HG02798 (cell line): ENCODE measurements at regions not wholly inside any gene's neighbourhood (a gene's known extent, or its start where the extent isn't known, plus 50 kb on each side); places are given as distances from the start of the nearest gene placed in this dataset.

ENCODE experiments used
- ATAC-seq: cut with Tn5 transposase; IDR thresholded peaks from one replicate; pipeline ENCODE4 v1.9.1; 2021; ENCODE audit warnings: mild to moderate bottlenecking; ENCODE audit not compliant: unreplicated experiment, poor library complexity

DNA sequence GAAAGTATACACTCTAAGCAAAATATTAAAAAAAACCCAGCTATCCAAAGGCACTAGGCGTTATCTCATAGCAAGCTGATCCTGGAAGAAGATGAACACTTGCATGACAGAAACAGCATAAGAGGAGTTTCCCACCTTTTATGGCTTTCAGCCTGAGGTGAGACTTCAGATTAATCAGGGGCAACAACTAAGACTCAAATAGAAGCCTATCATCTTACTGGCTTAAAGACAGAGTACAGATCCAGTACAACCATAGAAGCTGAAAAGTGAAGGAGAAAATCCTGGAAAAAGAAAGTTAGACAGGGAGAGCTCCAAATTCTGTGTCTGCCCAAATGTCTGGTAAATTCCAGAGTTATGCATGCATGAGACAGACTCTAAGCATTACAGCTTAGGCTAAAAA is 360.8 kb upstream of the KCNN2 start:
- ATAC-seq: no peak

DNA sequence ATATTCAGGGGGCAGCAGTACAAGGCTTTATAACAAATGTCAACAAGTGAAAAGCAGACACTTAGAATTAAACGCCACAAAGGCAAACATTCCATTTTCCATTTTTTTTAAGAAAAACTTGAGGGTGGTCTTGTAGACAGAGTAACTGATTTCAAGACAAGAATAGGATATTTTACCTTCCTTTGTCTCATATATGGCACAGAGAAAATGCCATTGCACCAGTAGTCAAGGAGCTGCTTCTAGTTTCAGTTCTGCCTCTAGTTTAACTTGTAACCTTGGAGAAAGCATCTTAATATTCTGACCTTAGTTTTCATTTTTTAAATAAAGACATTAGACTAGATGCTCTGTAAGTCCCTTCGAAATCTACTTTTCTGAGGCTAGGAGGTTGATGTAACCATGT is 355.3 kb upstream of the KCNN2 start:
- ATAC-seq: no peak

DNA sequence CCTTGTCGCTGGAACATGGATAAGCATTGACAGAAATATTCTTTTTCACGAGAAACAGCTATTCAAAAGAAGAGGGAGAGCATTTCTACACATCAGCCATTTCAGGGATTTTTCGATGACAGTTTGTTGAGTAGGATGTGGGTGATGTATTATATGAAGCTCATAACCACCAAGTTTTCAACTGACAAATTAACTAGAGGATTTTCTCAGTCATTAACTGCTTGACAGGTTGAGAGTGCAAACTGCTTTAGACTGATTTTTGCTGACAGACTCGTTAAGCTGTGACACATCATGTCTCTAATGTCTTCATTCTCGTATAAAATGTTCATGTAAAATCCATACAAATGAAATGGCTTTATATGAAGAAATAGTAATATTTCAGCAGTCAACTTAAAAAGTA is 354.2 kb upstream of the KCNN2 start:
- ATAC-seq: no peak

DNA sequence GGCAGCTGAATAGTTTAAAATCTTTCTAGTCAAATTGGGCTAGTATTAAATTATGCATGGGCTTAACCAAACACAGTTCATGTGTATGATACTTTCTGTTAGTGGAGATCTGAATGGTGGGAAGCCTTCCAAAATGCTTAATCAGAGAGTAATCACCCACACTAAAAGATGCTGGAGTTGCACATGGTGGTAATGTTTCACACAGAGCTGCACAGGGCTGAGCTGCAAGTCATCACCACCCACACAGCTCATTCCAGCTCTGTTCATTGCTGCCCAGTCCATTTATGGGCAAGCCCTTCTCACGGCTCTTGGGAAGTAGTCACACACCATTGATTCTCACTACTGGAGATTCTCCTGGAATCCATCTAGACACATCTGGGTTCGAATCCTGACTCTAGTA is 351.5 kb upstream of the KCNN2 start:
- ATAC-seq: no peak

DNA sequence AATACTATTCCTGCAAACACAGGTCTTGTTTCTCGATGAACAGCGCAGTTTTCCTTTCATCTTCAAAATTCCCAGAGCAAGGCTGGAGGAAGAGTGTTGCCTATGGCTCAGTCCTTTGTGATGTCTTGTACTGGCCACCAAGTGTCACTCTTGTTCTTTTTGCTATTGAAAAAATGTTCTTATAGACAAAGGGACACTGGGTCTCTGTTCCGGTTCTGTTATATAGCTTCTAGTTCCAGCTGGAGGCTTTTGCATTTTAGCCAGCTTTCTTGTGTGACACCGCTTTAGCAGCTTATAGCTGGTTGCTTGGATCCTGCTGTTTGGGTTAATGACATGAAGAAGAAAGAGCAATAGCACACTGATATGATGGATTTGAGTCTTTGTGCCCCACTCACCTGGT is 343.7 kb upstream of the KCNN2 start:
- no peak for ATAC-seq

DNA sequence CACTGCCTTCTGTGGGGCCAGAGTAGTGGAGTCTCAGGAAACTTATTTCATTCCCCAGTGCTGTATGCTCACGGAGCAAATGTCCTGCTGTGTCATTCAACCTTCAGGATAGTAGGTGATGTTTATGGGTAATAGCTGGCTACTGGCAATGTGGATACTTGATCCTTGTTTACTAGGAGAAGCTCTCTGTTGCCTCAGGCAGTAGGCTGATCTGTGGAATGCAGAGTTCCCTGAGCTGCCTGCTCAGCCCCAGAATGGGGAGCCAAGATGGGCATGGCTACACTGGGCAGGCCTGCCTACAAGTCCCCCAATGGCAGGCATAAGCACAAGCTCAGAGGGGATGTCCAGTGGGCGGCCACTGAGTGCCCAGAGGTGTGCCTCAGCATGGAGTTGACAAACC is 323.1 kb upstream of the KCNN2 start:
- ATAC-seq: no peak

DNA sequence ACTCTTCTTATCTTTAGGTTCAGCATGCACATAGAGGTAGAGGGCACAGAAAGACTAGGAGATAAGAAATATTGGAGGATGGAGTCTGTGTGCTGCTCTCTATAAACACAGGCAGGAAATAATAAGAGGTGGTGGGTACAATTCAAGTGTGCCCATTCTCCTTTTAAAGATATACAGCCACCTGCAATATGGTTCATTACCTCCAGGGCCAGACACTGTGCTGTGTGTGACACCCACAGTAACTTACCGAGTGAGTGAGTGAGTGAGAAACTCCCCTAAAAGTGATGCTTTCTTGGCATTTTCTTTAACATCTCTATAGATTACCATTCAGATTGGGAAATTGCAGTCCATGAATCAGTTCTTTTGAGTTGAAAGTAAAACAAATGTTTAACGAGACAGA is 311.8 kb upstream of the KCNN2 start:
- no peak for ATAC-seq

DNA sequence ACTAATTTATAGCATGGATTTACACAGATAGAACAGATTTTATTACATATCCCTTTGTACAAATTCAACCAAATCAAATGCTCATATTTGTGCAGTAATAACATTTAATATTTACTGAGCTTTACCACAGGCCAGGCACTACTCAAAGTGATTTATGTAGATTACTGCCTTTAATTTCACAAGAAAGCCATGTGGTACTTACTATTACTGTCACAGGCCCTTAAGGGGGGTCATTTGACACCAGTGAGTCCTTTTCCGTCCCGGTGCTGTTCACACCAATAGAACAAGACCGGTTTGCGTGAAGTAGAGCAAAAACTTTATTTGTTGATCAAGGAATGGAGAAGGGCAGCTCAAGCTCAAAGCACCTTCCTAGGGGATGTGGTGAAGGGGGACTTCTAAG is 308.5 kb upstream of the KCNN2 start:
- no peak for ATAC-seq

DNA sequence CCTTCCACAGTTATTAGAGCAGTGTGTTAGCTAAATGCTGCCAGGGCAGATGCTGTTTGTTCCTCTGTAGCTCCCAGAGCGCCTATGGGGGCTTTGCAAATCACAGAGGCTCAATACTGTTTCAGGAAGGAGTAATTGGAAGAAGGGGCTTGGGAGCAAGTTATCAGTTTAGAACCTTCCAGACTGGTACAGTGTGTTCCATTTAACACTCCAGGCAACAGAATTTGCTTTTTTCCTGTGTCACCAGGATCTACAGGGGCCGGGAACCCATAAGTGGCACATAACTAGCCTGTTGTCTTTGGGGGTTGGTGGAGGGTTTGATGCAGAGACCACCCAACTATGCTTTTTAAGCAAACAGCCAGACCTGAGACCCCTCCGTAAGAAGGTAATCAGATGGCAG is 307.3 kb upstream of the KCNN2 start:
- no peak for ATAC-seq

DNA sequence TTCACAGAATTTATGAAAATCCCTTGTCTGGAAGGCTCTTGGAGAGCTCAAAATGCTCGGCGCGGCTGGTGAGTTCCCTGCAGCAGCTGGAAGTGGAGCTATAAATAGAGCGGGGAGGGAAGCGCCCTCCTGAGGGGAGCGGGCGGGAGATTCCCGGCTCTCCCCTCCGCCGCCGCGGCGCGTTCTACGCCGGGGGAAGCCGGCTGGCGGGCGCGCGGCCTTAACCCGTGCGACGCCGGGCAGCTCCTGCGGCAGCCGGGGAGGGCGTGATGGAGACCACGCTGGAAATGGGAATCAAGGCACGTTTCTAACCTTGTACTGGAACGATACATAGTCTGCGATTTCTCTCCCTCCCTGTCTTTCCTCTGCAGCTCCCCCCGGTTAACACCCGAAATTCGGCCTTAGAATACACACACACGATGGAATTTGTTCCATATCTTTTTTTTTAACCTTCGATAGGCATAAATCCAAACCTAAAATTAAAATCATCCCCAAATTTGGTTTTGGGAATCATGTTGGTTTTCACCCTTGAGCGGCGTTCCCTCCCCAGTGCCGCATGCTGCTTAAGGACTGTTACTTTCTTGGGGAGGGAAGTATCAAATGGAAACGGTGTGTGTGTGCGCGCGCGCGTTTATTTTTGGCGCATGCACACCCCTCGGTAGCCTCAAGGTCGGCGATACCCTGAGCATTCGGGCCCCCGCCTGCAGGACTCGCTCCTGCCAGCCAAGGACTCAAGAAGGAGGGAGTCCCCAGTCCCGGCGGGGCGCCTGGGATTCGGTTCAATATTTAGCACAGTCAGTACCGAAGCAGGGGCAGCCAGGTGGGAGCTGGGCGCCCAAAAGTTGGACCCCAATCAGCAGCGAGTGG is 306.3 kb upstream of the KCNN2 start:
- no peak for ATAC-seq

DNA sequence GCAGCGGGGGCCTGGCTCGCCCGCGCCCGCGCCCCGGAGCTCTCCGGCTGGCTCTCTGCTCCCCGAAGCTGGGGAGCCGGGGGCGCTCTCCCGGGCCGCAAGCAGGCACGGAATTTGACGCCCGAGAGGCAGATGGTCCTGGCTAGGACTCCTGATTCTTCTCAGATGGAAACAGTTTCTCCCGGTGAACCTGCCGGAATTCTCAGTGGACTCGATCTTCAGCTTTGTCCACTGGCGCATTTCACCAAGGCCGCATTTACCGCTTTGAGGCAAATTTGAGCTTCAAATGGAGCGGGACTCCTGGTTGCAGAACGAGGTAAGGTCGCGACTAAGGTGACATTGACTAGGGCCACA is 305.7 kb upstream of the KCNN2 start:
- ATAC-seq: no peak

DNA sequence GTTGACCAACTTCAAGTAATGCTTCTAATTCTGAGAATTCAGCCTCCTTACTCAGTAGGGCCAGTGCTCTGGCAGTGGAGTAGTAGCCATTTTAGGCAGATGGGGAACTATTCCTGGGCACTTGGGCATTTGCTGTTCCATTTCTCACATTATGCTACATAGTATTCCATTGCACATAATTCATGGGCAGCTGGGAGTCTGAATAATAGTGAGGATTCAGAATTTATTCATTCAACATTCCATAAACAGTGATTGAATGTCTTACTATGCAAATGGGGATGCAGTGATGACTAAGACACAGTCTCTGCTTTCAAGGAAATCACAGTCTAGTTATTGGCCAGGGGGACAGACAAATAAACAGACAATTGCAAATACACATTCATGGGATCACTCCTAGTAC is 301.0 kb upstream of the KCNN2 start:
- no peak for ATAC-seq

DNA sequence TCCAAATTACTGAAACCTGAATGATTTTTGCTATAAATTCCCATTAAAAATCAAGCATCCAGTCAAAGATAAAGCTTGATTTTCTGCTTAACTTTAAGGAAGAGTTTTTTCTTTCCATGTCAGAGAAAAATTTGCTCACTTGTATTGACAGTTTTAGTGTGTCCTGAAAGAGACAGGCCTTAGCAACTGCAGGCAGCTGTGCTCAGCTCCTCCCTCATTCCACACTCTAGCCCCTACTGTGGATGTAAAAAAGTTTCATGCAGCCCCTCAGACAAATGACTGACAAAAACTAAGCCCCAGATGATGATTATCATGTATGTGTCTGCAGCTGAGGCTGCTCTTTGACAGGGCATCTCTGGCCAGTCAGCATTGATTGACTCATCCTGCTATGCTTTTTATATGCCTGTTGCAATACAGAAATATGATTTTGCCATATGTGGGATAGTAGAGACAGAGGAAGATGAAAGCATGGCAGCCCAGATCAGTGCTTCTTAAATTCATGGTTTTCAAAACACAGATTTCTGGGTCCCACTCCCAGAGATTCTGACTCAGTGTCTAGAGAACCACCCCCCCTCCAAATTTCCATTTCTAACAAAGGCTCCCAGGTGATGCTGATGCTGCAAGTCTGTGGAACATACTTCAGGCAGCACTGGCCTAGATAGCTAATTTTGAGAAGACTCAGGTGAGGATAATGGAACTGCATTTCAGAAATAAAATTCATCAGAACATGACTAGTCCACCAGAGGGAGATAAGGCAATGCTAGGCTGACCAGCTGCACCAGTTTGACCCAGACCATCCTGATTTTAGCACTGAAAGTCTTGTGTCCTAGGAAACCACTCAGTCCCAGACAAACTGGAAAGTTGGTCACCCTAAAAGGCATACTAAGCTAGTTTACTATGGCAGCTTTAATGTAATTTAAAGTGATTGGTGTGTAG is 298.7 kb upstream of the KCNN2 start:
- no peak for ATAC-seq

DNA sequence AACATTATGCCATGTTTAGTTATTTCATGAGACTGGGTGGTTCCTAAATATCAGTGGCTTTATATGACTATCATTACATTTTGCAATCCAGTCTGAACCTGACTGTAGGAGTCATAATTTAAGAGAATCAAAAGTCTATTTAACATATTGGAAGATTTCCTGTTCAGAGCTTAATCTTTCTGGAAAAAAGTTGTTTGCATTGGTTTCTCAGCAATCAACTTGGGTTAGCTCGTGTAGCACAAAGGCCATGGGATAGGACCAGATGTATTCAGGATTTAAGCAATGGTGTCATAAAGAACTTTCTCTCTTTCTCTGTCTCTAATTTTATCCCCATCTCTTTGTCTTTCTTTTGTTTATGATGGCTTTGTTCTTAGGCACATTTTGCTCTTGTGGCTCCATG is 296.0 kb upstream of the KCNN2 start:
- no peak for ATAC-seq

DNA sequence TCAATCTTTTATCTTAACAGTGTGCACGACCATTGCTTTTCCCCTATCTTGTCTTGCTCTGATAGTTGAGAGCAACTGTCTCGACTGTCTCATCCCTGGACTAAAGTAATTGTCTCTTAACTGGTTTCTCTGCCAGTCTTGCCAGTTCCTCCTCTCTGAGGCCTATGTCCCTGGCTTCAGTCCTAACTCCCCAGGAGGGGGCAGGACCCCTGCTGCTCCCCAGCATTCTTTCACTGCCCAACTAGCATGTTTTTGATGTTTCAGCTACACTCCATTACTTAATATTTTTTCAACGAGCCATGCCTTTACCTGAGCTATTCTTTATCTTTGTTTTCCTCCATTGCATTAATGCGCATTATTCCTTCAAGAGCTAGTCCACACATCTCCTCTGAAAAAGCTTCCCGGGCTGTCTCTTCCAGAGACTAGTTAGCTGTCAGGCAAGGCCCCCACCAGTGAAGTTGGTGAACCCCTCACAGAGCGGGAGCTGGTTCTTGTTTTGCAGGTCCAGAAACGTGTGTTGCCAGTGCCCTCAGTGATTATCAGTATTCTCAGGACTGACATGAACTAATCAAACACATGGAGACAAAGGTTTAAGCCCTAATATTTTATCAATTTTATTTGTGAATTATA is 291.7 kb upstream of the KCNN2 start:
- ATAC-seq: no peak

DNA sequence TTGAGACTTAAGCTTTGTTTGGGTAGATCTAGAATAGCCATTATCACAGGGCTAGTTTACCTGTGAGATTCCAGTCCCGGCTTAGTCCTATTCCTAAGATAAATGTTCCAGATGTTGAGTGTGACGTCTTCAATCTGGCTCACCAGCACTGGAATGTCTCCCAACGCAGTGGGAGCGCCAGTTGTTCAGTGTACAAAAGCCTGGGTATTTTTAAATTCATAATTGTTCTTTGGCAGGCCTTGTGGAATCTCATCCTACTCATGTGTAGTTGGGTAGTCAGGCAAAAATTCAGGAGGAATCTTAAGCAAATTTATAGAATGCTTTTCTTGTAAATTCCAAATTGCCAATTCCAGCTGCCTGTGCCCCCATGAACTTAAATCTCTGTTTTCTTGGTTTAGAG is 272.6 kb upstream of the KCNN2 start:
- ATAC-seq: no peak

DNA sequence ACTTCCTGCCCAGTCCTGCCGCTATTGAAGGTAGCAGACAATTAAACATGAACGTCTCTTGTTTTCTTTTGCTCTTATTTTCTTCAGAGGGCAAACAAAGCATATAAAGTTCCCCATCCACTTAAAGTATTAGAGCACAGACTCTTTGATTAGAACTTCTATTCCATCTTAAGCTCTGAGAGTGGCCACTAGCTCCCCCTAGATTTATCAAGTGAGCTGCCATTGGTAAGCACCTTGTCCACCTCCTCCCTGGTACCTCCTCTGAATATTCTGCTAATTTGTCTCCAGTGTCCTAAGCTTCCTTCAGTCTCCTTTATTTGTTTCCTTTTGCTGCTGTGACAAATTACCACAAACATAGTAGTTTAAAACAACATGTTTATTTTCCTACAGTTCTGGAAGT is 264.3 kb upstream of the KCNN2 start:
- no peak for ATAC-seq

DNA sequence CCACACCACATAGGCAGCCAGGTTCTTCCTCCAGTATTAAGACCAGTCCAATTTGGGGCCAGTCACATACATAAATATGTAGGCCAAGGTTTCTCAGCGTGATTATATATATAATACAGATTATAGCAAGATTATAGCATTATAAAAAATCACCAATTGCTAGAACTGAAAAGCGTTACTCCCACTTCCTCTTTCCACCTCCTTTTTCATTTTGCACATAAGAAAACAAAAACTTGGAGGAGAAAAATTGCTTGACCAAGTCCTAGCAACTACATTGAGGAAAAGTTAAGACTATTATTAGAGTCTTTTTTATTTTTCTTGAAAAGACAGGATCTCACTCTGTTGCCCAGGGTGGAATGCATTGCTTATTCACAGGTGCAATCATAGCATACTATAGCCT is 262.7 kb upstream of the KCNN2 start:
- ATAC-seq: no peak

DNA sequence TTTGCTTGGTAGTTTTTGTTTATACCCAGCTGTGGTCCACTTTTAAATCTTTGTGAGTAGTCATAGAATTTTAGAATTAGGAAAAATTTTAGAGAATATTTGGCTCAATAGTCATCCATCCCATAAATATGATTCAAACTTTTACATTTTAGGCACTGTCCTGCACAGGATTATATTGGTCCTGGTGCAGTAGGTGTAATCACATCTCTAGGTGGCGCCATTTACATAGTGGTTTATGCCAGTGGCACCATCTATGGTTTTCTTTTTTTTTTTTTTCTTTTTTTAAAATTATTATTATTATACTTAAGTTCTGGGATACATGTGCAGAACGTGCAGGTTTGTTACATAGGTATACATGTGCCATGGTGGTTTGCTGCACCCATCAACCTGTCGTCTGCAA is 260.7 kb upstream of the KCNN2 start:
- peak; percentile 68 for ATAC-seq

DNA sequence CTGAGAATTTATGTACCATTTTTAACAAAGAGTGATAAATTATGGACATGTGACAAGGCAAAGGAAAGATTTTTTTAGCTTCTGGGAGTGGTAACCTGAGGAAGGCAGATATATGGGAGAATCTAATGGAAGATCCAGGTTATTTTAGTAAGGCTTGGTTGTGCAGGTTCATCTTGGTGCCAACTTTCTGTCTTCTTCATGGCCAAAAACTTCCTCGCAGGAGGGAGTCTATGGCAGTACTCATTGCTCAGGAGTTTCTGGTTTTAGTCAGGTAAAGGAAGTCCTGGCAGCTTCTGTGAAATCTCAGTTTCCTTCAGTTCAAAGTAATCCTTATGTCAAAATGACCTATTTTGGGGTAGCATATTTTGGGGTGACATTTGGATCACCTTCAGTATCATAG is 248.3 kb upstream of the KCNN2 start:
- ATAC-seq: no peak

DNA sequence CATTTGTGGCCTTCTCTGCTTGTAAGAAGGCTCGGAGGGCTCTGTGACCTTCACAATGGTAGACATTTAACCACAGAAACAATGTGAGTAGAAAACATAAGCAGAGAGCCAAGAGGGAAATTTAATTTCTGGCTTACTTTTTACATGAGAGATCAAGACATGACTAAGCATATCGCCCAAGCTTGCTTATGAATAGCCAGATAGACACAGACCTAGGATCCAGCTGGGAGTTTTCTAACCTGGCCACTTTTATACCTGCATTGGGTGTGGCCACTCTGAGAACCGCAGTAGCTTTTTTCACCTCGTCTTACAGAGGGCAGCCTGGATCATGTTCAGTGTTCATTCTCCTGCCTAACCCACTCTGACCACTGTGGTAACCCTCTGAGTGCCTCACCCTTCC is 244.9 kb upstream of the KCNN2 start:
- no peak for ATAC-seq
